Left forelimb (tissue), 1 donor: ENCODE measurements at regions not wholly inside any gene's neighbourhood (a gene's known extent, or its start where the extent isn't known, plus 50 kb on each side); places are given as distances from the start of the nearest gene placed in this dataset.

Experiments used
- DNase-seq: peaks from one replicate; pipeline ENCODE4 v3.0.0-alpha.2; 2018; ENCODE audit warnings: low spot score

DNA sequence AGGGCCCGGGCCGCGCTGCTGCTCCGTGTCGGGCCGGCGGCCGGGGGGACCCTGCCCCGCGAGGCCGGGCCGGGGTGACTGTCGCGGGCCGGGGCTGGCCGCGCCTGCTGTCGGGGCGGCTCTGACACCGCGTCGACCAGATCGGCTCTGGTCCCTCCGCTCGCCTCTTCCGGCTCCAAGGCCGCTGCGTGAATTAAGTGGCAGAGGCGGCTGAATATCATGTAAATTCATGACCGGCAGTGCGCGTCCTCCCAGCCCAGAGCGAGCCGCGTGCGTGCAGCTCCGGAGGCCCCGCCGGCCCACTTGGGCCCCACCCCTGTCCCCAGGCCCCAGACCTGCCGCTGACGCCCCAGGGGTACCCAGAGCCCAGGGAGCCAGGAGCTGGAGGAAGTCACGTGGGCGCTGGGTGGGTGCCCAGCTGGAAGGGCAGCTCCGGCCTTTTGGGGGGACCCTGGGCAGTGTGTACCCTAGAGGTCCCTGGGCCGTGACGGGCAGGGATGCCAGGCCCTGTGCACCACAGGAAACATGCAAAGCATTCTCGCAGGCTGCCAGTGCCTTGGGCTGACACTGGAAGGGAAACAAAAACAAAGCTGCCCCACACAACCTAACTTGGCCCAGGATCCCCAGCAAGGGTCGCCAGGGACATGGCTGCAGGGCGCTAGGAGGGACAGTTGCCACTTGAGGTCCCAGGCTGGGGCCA lies 584.0 kb upstream of the MKI67 start:
- no peak for DNase-seq

DNA sequence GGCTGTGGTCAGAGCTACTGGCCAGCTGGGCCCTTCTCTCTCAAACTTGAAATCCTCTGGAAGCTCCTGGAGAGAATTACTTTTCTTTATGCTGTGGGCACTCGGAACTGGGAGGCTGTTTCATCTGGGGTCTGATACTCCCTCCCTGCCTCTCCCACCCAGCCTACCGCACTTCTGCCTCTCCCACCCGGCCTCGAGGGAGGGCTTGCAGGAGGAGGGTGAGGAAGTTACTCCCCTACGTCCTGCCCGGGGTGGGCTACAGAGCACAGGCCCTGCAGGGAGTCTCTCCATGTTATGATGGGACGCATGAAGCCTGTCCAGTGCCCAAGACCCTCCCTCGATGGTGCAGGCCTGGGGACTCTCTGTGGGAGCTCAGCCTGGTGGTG lies 584.6 kb upstream of the MKI67 start:
- no peak for DNase-seq

DNA sequence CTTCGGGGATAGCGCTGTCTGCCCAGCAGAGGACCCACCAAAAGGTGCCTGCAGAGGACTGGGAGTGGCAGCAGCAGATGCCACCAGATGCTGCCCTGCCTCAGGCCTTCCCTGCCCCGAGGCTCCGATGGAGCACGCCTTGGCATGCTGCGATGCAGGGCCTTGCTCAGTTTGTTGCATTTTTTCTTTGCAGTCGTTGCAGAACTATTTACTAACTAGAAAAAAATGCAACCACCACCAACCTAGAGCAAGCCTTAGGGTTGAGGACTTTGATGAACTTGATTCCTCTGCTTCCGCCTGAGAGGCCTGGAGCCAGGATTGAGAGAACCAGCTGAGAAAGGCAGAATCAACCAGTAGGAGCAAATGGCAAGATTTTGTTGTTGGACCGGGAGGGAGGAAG lies 585.6 kb upstream of the MKI67 start:
- DNase-seq = no peak

DNA sequence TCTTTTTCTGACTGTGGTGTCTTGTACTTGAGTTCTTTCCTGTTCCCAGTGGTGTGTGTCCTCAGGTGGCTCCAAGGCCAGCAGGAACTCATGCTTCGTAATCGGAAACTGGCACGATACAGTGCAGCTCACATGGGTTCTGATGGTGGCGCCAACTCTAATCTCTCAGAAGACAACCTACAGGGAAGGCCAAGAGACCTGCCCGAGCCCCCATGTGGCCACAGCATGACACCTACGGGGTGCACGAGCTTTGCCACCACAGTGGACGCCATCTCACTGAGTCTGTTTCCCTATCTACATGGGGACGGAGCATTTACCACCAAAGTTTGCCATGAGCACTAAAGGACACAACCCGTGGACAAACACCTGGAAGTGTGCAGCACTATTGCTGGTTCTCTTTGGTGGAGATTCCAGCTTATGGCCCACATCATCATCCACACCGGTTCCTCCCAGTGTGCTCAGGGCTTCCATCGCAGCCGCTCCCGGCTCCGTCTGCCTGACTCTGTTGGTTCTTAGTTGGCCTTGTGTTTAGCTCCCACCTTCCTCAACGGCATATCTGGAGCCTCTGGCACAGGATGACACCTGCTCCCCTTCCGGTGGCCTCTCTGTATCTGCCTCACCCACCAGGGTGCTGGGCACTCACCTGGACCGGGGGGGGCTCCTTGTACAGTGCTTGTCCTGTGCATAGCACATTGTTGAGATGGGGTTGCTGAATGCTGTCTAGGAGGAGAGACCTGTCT lies 586.6 kb upstream of the MKI67 start:
- DNase-seq = no peak

DNA sequence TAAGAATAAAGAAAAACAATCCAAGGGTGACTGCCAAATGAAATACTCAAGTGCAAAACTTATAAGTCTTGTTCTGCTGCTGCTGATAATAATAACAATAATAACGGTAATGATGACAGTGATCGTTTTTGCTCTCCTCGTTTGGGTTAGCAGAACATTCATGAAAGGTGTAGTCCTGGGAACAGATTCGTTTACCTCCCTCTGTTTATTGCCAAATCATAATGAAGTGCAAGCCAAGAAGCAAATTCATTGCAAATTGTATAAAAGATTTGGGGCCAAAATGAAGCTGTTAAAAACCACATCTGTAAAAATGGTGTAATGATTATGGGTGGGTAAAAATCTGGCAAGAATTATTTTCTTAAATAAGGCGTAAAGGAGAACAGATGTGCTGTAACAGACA lies 587.2 kb upstream of the MKI67 start:
- DNase-seq = no peak

DNA sequence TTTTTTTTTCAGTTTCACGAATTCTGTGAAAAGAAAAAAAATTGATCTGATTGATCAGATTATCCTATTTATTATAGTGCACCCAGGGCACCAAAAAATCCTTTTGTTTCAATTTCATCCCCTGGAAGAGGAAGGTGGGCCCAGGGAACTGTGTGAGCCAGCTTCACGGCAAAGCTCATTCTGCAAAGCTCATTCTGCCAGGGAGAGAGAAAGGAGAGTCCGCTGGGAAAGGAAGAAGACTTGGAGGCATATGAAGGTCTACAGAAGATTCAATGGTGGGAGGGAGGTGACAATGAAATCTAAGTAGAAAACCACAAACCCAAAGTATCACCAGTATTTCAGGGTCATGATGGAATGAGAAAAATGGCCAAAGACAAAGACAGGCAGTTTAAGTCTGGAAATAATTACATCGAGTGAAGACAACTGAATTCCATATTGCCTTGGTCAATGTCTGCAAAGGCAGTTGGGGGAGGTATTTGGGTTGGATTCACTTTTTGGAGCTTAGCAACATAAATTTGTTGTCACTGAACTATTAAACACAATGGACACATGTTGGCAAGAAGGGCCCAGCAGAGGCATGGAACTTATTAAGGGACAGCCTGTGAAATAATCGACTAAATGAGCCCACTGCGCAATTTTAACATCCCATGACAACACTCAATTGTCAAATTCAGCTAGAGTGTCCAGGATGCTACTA lies 587.8 kb upstream of the MKI67 start:
- DNase-seq = no peak

DNA sequence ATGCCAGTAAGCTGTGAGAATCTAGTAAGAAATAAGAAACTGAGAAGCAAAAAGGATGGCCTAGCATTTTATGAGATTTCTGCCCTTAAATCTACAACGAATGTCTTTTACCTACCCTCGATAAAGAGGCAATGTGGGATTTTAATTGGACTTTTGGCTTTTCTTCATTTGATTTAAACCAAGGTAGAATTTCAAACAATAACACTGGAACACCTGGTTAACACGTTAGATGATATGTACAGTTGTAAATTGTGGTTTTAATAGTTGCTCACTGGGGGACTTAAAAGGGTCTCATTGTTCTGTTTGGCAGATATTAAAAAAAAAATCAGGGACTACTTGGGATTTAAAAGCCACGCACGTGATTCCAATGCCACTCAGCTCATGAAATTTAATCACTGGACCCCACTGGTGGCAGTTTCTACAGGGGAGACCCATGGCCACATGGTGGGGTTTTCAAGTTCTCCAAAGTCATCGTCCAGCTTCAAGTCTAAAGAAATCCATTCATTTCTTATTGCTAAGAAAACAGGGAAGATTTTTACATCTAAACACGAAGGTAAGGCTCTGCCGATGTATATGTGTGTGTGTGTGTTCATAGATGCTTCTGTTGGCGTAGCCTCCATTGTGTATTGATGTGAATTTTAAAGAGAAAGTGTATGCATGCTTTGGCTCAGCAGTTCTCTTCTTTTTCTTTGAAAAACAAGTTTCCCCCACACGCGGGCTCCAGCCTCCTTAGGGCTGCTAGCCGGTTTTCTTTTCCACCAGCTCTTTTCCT lies 588.6 kb upstream of the MKI67 start:
- no peak for DNase-seq

DNA sequence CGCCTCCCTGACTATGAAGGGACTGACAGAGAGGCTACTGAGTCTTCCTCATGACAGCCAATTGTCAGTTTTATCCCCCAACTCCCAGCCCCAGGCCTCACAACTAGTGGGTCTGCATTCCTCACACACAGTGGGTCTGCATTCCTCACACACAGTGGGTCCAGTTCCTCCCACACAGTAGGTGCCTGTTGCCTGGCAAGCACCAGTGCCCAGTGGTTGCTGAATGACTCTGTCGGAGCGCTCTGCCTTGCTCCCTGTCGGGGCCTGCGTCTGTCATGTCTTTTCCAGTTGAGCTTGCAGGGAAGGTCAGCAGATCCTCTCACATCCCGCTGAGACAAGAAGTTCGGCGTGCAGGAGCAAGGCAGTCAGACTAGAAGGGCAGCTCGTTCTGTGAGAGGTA lies 590.0 kb upstream of the MKI67 start:
- no peak for DNase-seq

DNA sequence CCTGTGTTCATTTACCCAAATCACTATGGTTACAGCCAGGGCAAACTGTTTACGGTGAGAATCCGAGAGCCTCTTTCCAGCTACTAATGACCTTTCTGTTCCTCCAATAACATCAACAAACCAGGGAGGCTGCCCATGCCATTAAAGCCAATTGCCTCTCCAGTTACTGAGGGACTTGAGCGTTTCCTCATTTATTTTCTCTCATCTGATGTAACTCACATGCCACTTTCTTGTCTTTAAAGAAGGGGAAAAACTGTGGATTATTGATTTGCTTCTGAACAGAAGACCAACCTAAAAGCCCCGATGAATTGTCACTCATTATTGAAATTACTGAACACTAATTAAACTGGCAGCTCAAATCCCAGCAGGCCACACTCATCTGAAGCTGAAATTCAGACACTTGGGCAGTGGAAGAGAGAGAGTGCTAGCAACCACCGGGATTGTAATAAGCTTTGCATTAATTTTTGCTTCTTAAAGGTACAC lies 595.8 kb upstream of the MKI67 start:
- DNase-seq = no peak

DNA sequence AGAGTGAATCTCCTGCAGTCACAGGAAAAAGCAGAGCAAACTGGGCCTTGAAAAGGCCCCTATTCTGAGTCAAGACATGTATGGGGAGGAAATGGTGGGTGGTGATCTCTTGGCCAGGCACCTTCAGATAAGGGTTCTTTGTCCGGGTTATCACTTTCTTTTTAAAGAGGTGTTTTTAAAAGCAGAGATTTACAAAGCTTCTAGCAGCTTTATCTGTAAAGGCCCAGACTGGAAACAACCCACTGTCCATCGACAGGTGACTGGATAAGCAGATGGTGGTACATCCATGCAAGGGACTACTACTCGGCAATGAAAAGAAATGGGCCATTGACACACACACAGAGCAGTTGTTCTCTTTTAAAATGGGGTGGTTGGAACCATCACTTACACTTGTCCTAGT lies 596.7 kb upstream of the MKI67 start:
- no peak for DNase-seq

DNA sequence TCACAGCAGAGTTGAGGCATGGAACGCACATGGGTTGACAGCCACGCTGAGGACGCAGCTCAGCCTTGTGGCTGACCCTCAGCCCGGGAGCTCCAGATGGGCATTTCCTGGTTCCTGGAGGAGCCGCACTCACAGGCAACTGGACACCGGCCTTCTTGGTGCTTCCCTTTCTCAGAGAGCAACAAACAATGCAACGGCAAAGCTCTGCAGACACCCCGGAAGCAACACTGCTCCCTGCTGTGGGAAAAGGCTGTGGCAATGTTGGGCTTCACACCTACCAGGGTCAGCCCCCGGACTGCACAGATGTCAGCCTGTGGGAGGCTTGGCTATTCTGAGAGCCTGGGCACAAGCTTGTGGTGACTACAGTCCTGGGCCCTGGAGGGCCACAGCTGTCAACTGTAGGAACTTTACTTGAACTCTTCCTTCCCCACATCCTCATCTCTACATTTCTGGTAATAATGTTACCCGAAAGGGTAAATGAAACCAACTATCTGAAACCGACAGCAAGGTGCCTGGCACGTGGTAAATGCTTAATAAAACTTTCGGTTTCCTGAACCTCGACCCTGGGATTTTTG lies 597.5 kb upstream of the MKI67 start:
- no peak for DNase-seq

DNA sequence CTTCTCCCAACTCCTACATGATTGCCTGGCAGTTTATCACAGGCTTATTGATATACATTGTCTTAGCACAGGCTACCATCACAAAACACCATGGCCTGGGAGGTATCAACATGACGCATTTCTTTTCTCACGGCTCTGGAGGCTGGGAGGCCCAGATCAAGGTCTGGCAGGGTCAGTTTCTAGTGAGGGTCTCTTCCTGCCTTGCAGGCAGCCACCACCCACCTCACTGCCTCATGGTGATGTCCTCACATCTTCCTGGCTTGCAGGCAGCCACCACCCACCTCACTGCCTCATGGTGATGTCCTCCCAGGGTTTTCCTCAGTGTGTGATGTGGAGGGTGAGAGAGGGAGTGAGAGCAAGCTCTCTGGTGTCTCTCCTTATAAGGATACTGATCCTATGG lies 599.3 kb upstream of the MKI67 start:
- no peak for DNase-seq

DNA sequence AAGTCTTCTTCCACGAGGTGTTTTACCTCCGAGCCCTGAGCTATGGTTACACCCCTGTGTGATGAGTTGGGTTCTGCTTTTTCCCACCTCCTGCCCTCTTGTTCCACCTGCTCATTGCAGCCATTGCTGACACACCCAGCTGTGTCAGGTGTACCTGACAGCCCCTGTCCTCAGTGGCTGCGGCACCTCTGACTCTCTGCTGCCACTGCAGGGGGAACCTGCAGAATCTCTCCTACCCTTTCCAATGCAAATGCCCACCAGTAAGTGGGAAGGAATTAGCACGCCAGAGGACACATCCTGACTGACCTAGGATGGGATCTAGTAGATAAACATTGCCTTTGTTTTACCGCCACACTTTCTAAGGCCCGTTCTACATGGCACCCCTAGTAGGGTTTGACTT lies 600.9 kb upstream of the MKI67 start:
- no peak for DNase-seq

DNA sequence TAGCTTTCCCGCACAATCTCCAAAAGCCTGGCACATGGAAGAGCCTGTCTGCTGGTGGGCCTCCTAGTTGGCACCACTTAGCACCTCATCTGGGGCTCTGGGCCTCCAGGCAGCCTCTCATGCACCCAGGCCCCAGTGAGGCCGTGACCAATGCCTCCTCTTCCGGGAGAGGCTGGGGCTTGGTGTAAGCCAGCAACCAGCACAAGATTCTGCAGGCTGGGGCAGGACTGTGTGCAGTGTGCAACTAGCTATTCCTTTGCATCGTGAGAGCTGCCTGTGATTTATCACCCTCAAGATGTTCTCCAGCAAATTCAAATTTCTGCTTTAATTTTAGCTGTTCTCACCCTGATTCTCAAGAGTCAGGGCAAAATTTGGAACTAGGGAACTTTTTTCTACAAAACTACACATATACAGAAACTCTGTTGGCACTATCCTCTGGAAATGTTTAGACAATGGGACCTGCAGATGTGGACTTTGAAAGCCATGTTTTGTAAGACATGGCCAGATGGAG lies 603.7 kb upstream of the MKI67 start:
- no peak for DNase-seq

DNA sequence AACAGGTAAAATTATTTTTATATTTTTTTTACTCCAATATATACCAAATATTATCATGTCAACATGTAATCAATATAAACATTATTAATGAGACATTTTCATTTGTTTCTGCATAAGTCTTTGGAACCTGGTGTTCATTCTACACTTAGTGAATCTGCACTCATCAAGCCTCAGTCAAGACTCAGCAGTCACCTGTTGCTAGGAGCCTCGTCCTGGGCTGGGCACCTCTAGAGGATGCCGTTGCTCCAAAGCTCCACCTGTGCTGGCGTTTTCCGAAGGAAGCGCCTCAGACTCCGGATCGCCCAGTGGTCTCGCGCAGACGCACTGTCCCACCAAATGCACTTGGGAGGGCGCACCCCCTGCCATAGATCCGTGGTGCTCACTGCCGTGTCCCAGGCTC lies 604.7 kb upstream of the MKI67 start:
- no peak for DNase-seq

DNA sequence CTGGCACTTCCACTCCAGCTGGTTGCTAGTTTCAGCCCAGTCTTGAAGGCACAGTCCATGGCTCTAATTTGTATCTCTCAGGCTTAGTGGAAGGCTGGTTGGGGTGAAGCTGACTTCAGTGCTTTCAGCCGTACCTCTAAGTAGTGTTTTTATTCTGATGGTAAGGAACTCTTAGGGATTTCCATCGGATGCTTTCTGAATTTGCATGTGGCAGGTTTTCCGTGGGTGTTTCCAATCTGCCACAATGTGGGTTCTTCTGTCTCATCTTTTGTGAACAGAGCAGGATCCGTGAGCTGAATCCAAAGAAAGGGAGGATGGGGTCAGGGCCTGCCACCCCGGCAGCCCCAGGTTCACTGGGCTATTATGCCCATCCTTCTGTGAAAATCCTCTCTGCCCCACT lies 607.9 kb upstream of the MKI67 start:
- no peak for DNase-seq

DNA sequence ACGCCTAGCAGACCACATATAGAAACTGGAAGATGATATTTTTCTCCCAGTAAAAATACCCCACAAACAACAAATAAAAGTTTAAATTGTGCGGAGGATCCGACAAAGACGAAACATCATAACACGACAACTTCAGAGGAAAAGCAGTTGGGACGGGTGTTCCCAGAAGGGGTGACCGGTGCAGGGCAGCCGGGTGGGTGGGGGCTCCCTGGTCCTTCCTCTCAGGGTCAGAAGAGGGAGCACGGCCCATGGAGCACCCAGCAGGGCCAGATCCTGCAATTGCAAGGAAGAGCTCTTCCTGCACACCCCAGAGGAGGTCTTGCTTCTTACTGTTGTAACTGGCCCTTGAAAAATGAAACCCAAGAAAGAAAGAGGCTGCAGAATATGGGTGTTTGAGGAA lies 608.5 kb upstream of the MKI67 start:
- no peak for DNase-seq

DNA sequence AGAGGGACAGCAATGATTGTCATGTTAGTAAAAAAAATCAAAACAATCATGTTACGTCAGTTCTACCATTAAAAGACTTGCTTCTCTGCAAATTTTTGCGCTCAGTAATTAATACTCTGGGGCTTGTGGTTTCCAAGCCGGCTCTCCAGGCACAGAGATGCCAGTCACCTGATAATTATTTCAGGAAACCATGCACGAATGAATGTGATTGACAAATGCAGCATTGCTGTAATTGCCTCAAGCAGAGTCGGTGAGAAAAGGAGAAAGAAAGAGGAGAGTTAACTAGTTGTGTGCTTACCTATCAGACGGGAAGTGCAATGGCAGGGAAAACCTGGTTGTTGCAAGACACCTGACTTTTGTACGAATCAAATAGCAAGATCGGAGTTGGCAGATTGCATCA lies 609.8 kb upstream of the MKI67 start:
- DNase-seq = no peak

DNA sequence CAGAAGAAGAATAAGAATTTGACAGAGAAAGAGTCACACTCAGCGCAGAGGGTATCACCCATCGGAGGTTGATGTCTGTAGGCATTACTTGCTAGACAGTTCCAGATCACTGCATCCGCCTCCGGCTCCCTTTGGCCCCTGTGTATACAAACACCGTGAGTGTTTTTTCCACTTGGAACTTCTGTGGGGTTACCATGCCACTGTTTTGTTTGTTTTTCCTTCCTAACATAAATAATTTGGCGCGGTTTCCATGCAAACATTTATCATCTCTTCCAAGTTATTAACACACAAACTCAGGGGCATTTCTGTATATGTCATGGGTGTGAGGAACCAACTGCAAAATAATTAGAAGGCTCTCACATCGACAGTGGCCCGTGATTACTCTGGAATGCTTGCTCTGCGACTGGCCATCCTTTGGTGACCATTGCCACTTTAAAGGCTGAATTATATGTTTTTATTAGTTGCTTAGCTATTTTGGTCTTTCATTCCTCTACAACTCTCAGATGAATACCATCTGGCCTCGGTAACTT lies 612.2 kb upstream of the MKI67 start:
- no peak for DNase-seq

DNA sequence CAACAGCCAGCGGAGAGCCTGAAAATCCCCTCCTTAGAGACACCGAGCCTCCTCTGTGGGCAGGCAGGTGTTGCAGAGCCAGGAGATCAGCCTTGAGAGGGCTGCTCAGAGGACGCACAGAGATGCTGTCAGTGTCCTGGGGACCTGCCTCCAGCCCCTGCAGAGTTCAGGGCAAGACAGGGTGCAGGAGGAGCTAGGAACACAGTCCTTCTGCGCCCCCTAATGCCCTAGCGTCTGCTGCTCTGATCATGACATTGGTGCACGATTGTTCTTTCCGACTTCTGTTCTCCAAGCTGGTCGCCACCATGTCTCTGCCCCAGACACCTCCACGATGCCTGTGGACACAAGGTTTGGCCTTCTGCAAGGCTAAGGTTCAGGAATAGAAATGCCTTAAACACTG lies 613.7 kb upstream of the MKI67 start:
- DNase-seq = no peak

DNA sequence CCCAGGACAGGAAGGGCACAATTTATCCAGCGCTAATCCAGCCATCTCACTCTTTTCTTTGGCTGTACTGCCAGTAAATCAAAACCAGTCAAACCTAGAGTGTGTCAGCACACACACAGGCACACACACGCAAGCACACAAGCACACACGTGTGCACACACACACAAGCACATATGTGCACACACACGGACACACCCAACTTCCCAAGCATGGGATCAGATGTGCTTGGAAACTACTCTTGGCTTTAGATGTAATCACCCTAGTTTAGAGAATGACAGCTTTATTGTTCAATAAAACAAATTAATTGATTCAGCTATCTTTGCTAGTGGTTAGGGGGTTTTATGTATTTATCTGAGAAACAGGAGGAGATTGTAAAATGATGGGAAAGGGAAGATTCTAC lies 615.0 kb upstream of the MKI67 start:
- DNase-seq = no peak

DNA sequence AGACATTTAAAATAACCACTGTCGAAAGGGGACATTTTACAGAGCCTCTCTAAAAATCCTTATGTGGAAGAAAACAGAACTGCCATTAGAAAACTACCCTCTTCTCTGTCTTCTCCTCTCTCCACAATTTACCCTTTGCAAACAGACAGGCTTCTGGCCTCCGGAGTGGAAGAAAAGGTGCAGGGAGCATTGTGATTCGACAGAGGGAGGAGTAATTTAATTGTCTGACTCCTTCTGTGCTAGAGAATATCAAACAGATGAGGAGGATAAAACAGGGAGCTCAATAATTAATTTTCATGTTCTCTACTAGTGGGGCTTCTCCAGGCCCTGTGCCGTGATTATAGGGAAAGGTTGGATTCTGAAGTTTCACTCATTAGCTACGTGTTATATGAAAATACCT lies 615.5 kb upstream of the MKI67 start:
- DNase-seq = no peak
